Endothelial cell of umbilical vein (primary cell): ENCODE measurements at regions not wholly inside any gene's neighbourhood (a gene's known extent, or its start where the extent isn't known, plus 50 kb on each side); places are given as distances from the start of the nearest gene placed in this dataset.

Experiments used
- EZH2 ChIP-seq: IDR thresholded peaks from 2 replicates; pipeline ENCODE4 v1.6.1; 2012; ENCODE audit warnings: borderline replicate concordance, low read depth, mild to moderate bottlenecking, moderate library complexity, low read length, inconsistent platforms; ENCODE audit not compliant: severe bottlenecking
- FOS ChIP-seq: IDR thresholded peaks from 2 replicates; pipeline ENCODE4 v1.6.1; 2011; ENCODE audit warnings: mild to moderate bottlenecking, low read length, moderate library complexity, borderline replicate concordance; ENCODE audit not compliant: insufficient read depth
- GATA2 ChIP-seq: IDR thresholded peaks from 2 replicates; pipeline ENCODE4 v1.7.0; 2011; ENCODE audit warnings: low read depth, mild to moderate bottlenecking, moderate library complexity, mixed read lengths, low read length; ENCODE audit not compliant: insufficient read length, insufficient read depth
- MYC ChIP-seq: IDR thresholded peaks from one replicate; pipeline ENCODE4 v1.6.1; 2011; ENCODE audit warnings: mild to moderate bottlenecking, low read depth, low read length
- POLR2A ChIP-seq: IDR thresholded peaks from 2 replicates; pipeline ENCODE4 v1.6.1; 2012; ENCODE audit warnings: low read depth, mild to moderate bottlenecking, control low read depth, low read length
- POLR2AphosphoS5 ChIP-seq: IDR thresholded peaks from 2 replicates; pipeline ENCODE4 v1.6.1; 2012; ENCODE audit warnings: low read depth, mild to moderate bottlenecking, control low read depth, low read length, moderate library complexity; ENCODE audit not compliant: insufficient read depth
- TF ChIP-seq, protein P1 (sequence below), 2 donors: IDR thresholded peaks; 1 replicate in 1 of 2; 2 replicates in 1 of 2; pipeline ENCODE4 v1.5.1; 2011; ENCODE audit warnings: low read length in 2 of 2, mild to moderate bottlenecking in 2 of 2, moderate library complexity in 2 of 2, control low read depth in 1 of 2, inconsistent platforms in 1 of 2, low read depth in 1 of 2; ENCODE audit not compliant: insufficient read depth in 1 of 2; ENCODE audit errors: extremely low read depth in 1 of 2
- TF ChIP-seq, protein P2 (sequence below): IDR thresholded peaks from 2 replicates; pipeline ENCODE4 v1.6.1; 2011; ENCODE audit not compliant: insufficient read depth, insufficient read length

DNA sequence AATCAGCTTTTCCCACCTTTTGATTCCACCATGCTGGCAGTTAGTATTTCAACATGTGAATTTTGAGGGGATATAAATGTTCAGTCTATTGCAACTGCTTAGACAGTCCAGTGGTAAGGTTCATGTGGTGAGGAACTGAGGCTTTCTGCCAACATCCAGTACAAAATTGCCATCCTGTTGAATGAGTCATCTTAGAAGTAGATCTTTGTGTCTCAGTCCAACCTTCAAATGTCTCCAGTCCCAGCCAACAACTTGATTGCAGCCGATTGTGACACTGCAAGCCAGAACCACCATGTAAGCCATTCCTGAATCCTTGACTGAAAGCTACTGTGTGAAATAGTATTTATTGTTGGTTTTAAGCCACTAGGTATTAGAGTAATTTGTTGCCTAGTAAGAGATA lies 331.5 kb upstream of the GRIN3A start:
- TF ChIP-seq, protein P1, sequence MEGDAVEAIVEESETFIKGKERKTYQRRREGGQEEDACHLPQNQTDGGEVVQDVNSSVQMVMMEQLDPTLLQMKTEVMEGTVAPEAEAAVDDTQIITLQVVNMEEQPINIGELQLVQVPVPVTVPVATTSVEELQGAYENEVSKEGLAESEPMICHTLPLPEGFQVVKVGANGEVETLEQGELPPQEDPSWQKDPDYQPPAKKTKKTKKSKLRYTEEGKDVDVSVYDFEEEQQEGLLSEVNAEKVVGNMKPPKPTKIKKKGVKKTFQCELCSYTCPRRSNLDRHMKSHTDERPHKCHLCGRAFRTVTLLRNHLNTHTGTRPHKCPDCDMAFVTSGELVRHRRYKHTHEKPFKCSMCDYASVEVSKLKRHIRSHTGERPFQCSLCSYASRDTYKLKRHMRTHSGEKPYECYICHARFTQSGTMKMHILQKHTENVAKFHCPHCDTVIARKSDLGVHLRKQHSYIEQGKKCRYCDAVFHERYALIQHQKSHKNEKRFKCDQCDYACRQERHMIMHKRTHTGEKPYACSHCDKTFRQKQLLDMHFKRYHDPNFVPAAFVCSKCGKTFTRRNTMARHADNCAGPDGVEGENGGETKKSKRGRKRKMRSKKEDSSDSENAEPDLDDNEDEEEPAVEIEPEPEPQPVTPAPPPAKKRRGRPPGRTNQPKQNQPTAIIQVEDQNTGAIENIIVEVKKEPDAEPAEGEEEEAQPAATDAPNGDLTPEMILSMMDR (IDR thresholded peaks at IDR 0.05; ENCODE audit: extremely low read depth in 1 of 2, insufficient read depth in 1 of 2, low read depth in 1 of 2, low read length in 2 of 2): no peak
- TF ChIP-seq FOS (no peak), EZH2 (no peak), MYC (no peak), POLR2AphosphoS5 (no peak), GATA2 (no peak), POLR2A (no peak)
- TF ChIP-seq, protein P2, sequence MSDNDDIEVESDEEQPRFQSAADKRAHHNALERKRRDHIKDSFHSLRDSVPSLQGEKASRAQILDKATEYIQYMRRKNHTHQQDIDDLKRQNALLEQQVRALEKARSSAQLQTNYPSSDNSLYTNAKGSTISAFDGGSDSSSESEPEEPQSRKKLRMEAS: no peak
